Aorta (tissue), 5 donors: ENCODE measurements at regions not wholly inside any gene's neighbourhood (a gene's known extent, or its start where the extent isn't known, plus 50 kb on each side); places are given as distances from the start of the nearest gene placed in this dataset.

Source experiments
- ATAC-seq: fragments of 200-7000 bp; cut with Tn5 transposase; one replicate; pipeline ENCODE4 v1.9.1; 2022; ENCODE audit warnings: moderate library complexity; ENCODE audit not compliant: low FRiP score
- DNase-seq, 2 donors: peaks; one replicate each; pipeline ENCODE4 v3.0.0-alpha.2; 2020
- H3K27ac ChIP-seq, 2 donors: one replicate each; pipeline ENCODE4 v1.5.1; 2013; ENCODE audit warnings: low read length in 2 of 2, mild to moderate bottlenecking in 2 of 2, moderate library complexity in 2 of 2, control low read depth in 1 of 2, inconsistent platforms in 1 of 2, low read depth in 1 of 2
- H3K27me3 ChIP-seq, 2 donors: one replicate each; pipeline ENCODE4 v1.6.1; 2013; ENCODE audit warnings: control low read depth in 1 of 2, low read length in 1 of 2, mild to moderate bottlenecking in 1 of 2, moderate library complexity in 1 of 2; ENCODE audit not compliant: insufficient read depth in 2 of 2, control insufficient read depth in 1 of 2
- H3K36me3 ChIP-seq, 2 donors: one replicate each; pipeline ENCODE4 v1.6.1; 2013; ENCODE audit warnings: control low read depth in 1 of 2, low read length in 1 of 2, mild to moderate bottlenecking in 1 of 2; ENCODE audit not compliant: insufficient read depth in 2 of 2, control insufficient read depth in 1 of 2
- H3K4me1 ChIP-seq, 2 donors: one replicate each; pipeline ENCODE4 v1.6.1; 2013; ENCODE audit warnings: low read length in 2 of 2, control low read depth in 1 of 2, mild to moderate bottlenecking in 1 of 2, moderate library complexity in 1 of 2; ENCODE audit not compliant: insufficient read depth in 2 of 2, control insufficient read depth in 1 of 2
- H3K4me3 ChIP-seq, 2 donors: one replicate each; pipeline ENCODE4 v1.5.1; 2013; ENCODE audit warnings: low read length in 2 of 2, control low read depth in 1 of 2, mild to moderate bottlenecking in 1 of 2
- H3K9me3 ChIP-seq: one replicate; pipeline ENCODE4 v1.6.1; 2013; ENCODE audit warnings: mild to moderate bottlenecking, low read length; ENCODE audit not compliant: control insufficient read depth
- WGBS, 2 donors: extraction: QIAGEN DNeasy Blood & Tissue Kit; methylation state at CpG; one replicate each; pipeline ENCODE4 v1.1.7; 2013; 5-methylcytosine and 5-hydroxymethylcytosine counted together
- intact Hi-C, 2 donors: fragments of 100-400 bp; cut with DNase I; formaldehyde crosslinking; loops; one replicate each; pipeline versions ENCODE4 v1.14.2 to v1.15.0; 2022
- donor health status: healthy with polysubstance abuse.
- donor health status: Bipolar disorder and iron deficiency.
- donor health status: DM: no; HTN: no; CAD: no.
- donor health status: DM: no; HTN: no; CAD: no.
- donor health status: DM: yes; HTN: yes; CAD: no.

- no peaks in the 10 kb centered on the region for H3K27me3 ChIP-seq
- no peak for DNase-seq
- H3K27ac ChIP-seq, result no peak overlapping the region
- H3K9me3 ChIP-seq, result peaks cover 1% of the 10 kb centered on the region
- H3K36me3 ChIP-seq, result no peaks in the 10 kb centered on the region
- H3K4me3 ChIP-seq, result no peak overlapping the region
- no peak for ATAC-seq
- intact Hi-C loops, result no loop called here
- H3K4me1 ChIP-seq, result no peaks in the 10 kb centered on the region
- 92 to 95% methylated on average over 3 of the region's 3 CpGs for WGBS, 2 donors
Measured at GRCh38 chr16:64308721-64309120, 813.1 kb downstream of the CDH11 start.

GRCh38 chr16:64307431-64307830, 814.4 kb downstream of the CDH11 start:
- 96 to 97% methylated on average over 2 of the region's 2 CpGs for WGBS, 2 donors
- Histone ChIP-seq H3K4me1 (no peaks in the 10 kb centered on the region), H3K4me3 (no peak overlapping the region), H3K27me3 (no peaks in the 10 kb centered on the region), H3K27ac (no peak overlapping the region), H3K36me3 (no peaks in the 10 kb centered on the region), H3K9me3 (peaks cover 1% of the 10 kb centered on the region)
- DNase-seq (no peak), ATAC-seq (no peak)
- intact Hi-C loops, result no loop called here

GRCh38 chr16:64305663-64306062, 816.2 kb downstream of the CDH11 start:
- Histone ChIP-seq H3K27ac (no peak overlapping the region), H3K9me3 (peaks cover 1% of the 10 kb centered on the region), H3K27me3 (no peaks in the 10 kb centered on the region), H3K4me1 (no peaks in the 10 kb centered on the region), H3K36me3 (no peaks in the 10 kb centered on the region), H3K4me3 (no peak overlapping the region)
- intact Hi-C loops, result no loop called here
- 16 to 17% methylated on average over 1 of the region's 1 CpG for WGBS, 2 donors
- DNase-seq (no peak), ATAC-seq (no peak)

GRCh38 chr16:64304951-64305350, 816.9 kb downstream of the CDH11 start:
- intact Hi-C loops, result no loop called here

GRCh38 chr16:64304396-64304795, 817.5 kb downstream of the CDH11 start:
- intact Hi-C loops, result no loop called here
- no peak for ATAC-seq
- peaks cover 1% of the 10 kb centered on the region for H3K9me3 ChIP-seq
- H3K27me3 ChIP-seq, result no peaks in the 10 kb centered on the region
- no peaks in the 10 kb centered on the region for H3K36me3 ChIP-seq
- DNase-seq, result no peak
- WGBS, 2 donors, result 63 to 76% methylated on average over 1 of the region's 1 CpG
- no peak overlapping the region for H3K27ac ChIP-seq
- H3K4me1 ChIP-seq, result no peaks in the 10 kb centered on the region
- no peak overlapping the region for H3K4me3 ChIP-seq

More at GRCh38 chr16:64304951-64305350, 816.9 kb downstream of the CDH11 start:
- no peaks in the 10 kb centered on the region for H3K36me3 ChIP-seq
- no peak for ATAC-seq
- 3% methylated on average over 2 of the region's 2 CpGs for WGBS, 2 donors
- H3K9me3 ChIP-seq, result peaks cover 1% of the 10 kb centered on the region
- no peak overlapping the region for H3K27ac ChIP-seq
- DNase-seq, result no peak
- no peaks in the 10 kb centered on the region for H3K27me3 ChIP-seq
- no peaks in the 10 kb centered on the region for H3K4me1 ChIP-seq
- no peak overlapping the region for H3K4me3 ChIP-seq

GRCh38 chr16:64297863-64298600, 823.8 kb downstream of the CDH11 start:
- Histone ChIP-seq H3K4me1 (no peaks in the 10 kb centered on the region), H3K9me3 (no peaks in the 10 kb centered on the region), H3K27ac (no peak overlapping the region), H3K36me3 (no peaks in the 10 kb centered on the region), H3K27me3 (no peaks in the 10 kb centered on the region), H3K4me3 (no peak overlapping the region)
- DNase-seq (no peak), ATAC-seq (no peak)
- 91 to 92% methylated on average over 10 of the region's 10 CpGs for WGBS, 2 donors
- intact Hi-C loops, result no loop called here

GRCh38 chr16:64295466-64295865, 826.4 kb downstream of the CDH11 start:
- Histone ChIP-seq H3K36me3 (no peaks in the 10 kb centered on the region), H3K27ac (no peak overlapping the region), H3K4me1 (no peaks in the 10 kb centered on the region), H3K9me3 (no peaks in the 10 kb centered on the region), H3K4me3 (no peak overlapping the region), H3K27me3 (no peaks in the 10 kb centered on the region)
- 95 to 98% methylated on average over 2 of the region's 2 CpGs for WGBS, 2 donors
- no peak for DNase-seq
- intact Hi-C loops, result no loop called here
- no peak for ATAC-seq

GRCh38 chr16:64292953-64293352, 828.9 kb downstream of the CDH11 start:
- DNase-seq, result no peak
- Histone ChIP-seq H3K27ac (no peak overlapping the region), H3K27me3 (no peaks in the 10 kb centered on the region), H3K9me3 (no peaks in the 10 kb centered on the region), H3K4me1 (no peaks in the 10 kb centered on the region), H3K36me3 (no peaks in the 10 kb centered on the region), H3K4me3 (no peak overlapping the region)
- ATAC-seq, result no peak
- 66 to 80% methylated on average over 4 of the region's 4 CpGs for WGBS, 2 donors
- intact Hi-C loops, result no loop called here

DNA sequence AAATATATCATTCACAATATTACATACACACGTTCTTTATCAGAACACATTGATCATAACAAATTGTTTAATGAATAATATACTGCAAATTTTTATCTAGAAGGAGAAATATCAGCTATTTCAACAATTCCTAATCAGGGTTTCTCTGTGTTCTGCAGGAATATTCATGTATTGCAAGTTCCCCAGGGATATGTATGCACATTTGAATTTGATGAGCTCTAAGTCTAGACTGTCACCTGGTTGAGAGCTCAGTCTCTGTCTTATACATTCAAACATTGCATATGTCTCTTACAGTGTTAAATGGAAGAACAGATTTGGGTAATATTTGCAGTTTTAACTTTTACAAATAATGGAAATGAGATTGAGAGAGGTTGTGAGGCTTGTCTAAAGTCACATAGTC, 829.7 kb downstream of the CDH11 start:
- H3K9me3 ChIP-seq, result no peaks in the 10 kb centered on the region
- intact Hi-C loops, result no loop called here
- no peak for ATAC-seq
- no peaks in the 10 kb centered on the region for H3K27me3 ChIP-seq
- no peaks in the 10 kb centered on the region for H3K36me3 ChIP-seq
- no peaks in the 10 kb centered on the region for H3K4me1 ChIP-seq
- no peak overlapping the region for H3K4me3 ChIP-seq
- WGBS, 2 donors, result 26 to 29% methylated on average over 1 of the region's 1 CpG
- no peak overlapping the region for H3K27ac ChIP-seq
- DNase-seq, result no peak
